IgD-negative memory B cell (primary cell): ENCODE measurements at regions not wholly inside any gene's neighbourhood (a gene's known extent, or its start where the extent isn't known, plus 50 kb on each side); places are given as distances from the start of the nearest gene placed in this dataset.

ENCODE experiments used
- H3K27ac Mint-ChIP-seq, 3 donors: one replicate each; pipeline ENCODE4 v1.8.0; 2020 to 2022; ENCODE audit warnings: mild to moderate bottlenecking in 3 of 3, mixed read lengths in 3 of 3, moderate library complexity in 1 of 3
- H3K27me3 Mint-ChIP-seq: one replicate; pipeline ENCODE4 v1.8.0; 2021; ENCODE audit warnings: mixed read lengths
- H3K36me3 Mint-ChIP-seq: one replicate; pipeline ENCODE4 v1.8.0; 2020; ENCODE audit warnings: mild to moderate bottlenecking, mixed read lengths
- H3K4me1 Mint-ChIP-seq, 3 donors: one replicate each; pipeline ENCODE4 v1.8.0; 2020 to 2022; ENCODE audit warnings: mixed read lengths in 3 of 3, mild to moderate bottlenecking in 1 of 3
- H3K4me3 Mint-ChIP-seq, 4 donors: one replicate each; pipeline ENCODE4 v1.8.0; 2020 to 2022; ENCODE audit warnings: mild to moderate bottlenecking in 4 of 4, mixed read lengths in 4 of 4, moderate library complexity in 3 of 4
- H3K9me3 Mint-ChIP-seq, 3 donors: one replicate each; pipeline ENCODE4 v1.8.0; 2020 to 2021; ENCODE audit warnings: mixed read lengths in 3 of 3, mild to moderate bottlenecking in 1 of 3

- no peaks in the 10 kb centered on the region for H3K4me1 Mint-ChIP-seq
- H3K4me3 Mint-ChIP-seq: no peak overlapping the region
- peaks cover 19% of the 10 kb centered on the region for H3K27me3 Mint-ChIP-seq
- no peaks in the 10 kb centered on the region for H3K36me3 Mint-ChIP-seq
- H3K27ac Mint-ChIP-seq: no peak overlapping the region
- peaks cover 0 to 5% (median 0%) of the 10 kb centered on the region in 3 donors for H3K9me3 Mint-ChIP-seq
Observed at GRCh38 chr3:18016366-18016765, 273.9 kb upstream of the TBC1D5 start.

- Mint-ChIP-seq H3K27me3 (peaks cover 15% of the 10 kb centered on the region), H3K9me3 (peaks cover 0 to 5% (median 0%) of the 10 kb centered on the region in 3 donors), H3K36me3 (no peaks in the 10 kb centered on the region), H3K4me1 (no peaks in the 10 kb centered on the region), H3K27ac (no peak overlapping the region), H3K4me3 (no peak overlapping the region)
Observed at GRCh38 chr3:18012933-18013332, 270.5 kb upstream of the TBC1D5 start.

GRCh38 chr3:18012436-18012835, 270.0 kb upstream of the TBC1D5 start:
- Mint-ChIP-seq H3K36me3 (no peaks in the 10 kb centered on the region), H3K9me3 (peaks cover 0 to 5% (median 0%) of the 10 kb centered on the region in 3 donors), H3K4me1 (no peaks in the 10 kb centered on the region), H3K27me3 (peaks cover 14% of the 10 kb centered on the region), H3K27ac (no peak overlapping the region), H3K4me3 (no peak overlapping the region)

- Mint-ChIP-seq H3K27ac (no peak overlapping the region), H3K4me1 (no peaks in the 10 kb centered on the region), H3K4me3 (no peak overlapping the region), H3K27me3 (peaks cover 10% of the 10 kb centered on the region), H3K9me3 (peaks cover 0 to 5% (median 0%) of the 10 kb centered on the region in 3 donors), H3K36me3 (no peaks in the 10 kb centered on the region)
Observed at GRCh38 chr3:18011387-18011786, 269.0 kb upstream of the TBC1D5 start.

- no peaks in the 10 kb centered on the region for H3K4me1 Mint-ChIP-seq
- no peak overlapping the region for H3K27ac Mint-ChIP-seq
- H3K9me3 Mint-ChIP-seq: peaks cover 0 to 5% (median 0%) of the 10 kb centered on the region in 3 donors
- H3K4me3 Mint-ChIP-seq: no peak overlapping the region
- H3K36me3 Mint-ChIP-seq: peaks cover 1% of the 10 kb centered on the region
- peaks cover 10% of the 10 kb centered on the region for H3K27me3 Mint-ChIP-seq
Observed at GRCh38 chr3:18010001-18010400, 267.6 kb upstream of the TBC1D5 start.

GRCh38 chr3:18008706-18009368, 266.4 kb upstream of the TBC1D5 start:
- peaks cover 10% of the 10 kb centered on the region for H3K27me3 Mint-ChIP-seq
- H3K4me3 Mint-ChIP-seq: no peak overlapping the region
- no peak overlapping the region for H3K27ac Mint-ChIP-seq
- H3K36me3 Mint-ChIP-seq: peaks cover 3% of the 10 kb centered on the region
- no peaks in the 10 kb centered on the region for H3K4me1 Mint-ChIP-seq
- H3K9me3 Mint-ChIP-seq: peaks cover 0 to 5% (median 0%) of the 10 kb centered on the region in 3 donors

- Mint-ChIP-seq H3K36me3 (peaks cover 3% of the 10 kb centered on the region), H3K27ac (no peak overlapping the region), H3K4me1 (no peaks in the 10 kb centered on the region), H3K9me3 (peaks cover 0 to 5% (median 2%) of the 10 kb centered on the region in 3 donors), H3K4me3 (peak overlapping the region in 1 of 4 donors; percentile 24), H3K27me3 (peaks cover 10% of the 10 kb centered on the region)
Observed at GRCh38 chr3:18007980-18008379, 265.5 kb upstream of the TBC1D5 start.

- Mint-ChIP-seq H3K4me3 (no peak overlapping the region), H3K27me3 (no peaks in the 10 kb centered on the region), H3K27ac (no peak overlapping the region), H3K9me3 (no peaks in the 10 kb centered on the region), H3K4me1 (no peaks in the 10 kb centered on the region), H3K36me3 (no peaks in the 10 kb centered on the region)
Observed at GRCh38 chr3:17995769-17996168, 253.3 kb upstream of the TBC1D5 start.

- Mint-ChIP-seq H3K27me3 (peaks cover 5% of the 10 kb centered on the region), H3K4me1 (no peaks in the 10 kb centered on the region), H3K4me3 (no peak overlapping the region), H3K27ac (no peak overlapping the region), H3K36me3 (no peaks in the 10 kb centered on the region), H3K9me3 (no peaks in the 10 kb centered on the region)
Observed at GRCh38 chr3:17994167-17994566, 251.7 kb upstream of the TBC1D5 start.

GRCh38 chr3:17990390-17990789, 248.0 kb upstream of the TBC1D5 start:
- Mint-ChIP-seq H3K9me3 (no peaks in the 10 kb centered on the region), H3K27ac (no peak overlapping the region), H3K4me1 (no peaks in the 10 kb centered on the region), H3K4me3 (no peak overlapping the region), H3K36me3 (no peaks in the 10 kb centered on the region), H3K27me3 (peaks cover 8% of the 10 kb centered on the region)

GRCh38 chr3:17986348-17986816, 244.0 kb upstream of the TBC1D5 start:
- H3K36me3 Mint-ChIP-seq: no peaks in the 10 kb centered on the region
- H3K4me1 Mint-ChIP-seq: no peaks in the 10 kb centered on the region
- peaks cover 14% of the 10 kb centered on the region for H3K27me3 Mint-ChIP-seq
- no peaks in the 10 kb centered on the region for H3K9me3 Mint-ChIP-seq
- H3K4me3 Mint-ChIP-seq: no peak overlapping the region
- no peak overlapping the region for H3K27ac Mint-ChIP-seq

GRCh38 chr3:17985658-17986347, 243.4 kb upstream of the TBC1D5 start:
- Mint-ChIP-seq H3K27ac (no peak overlapping the region), H3K4me3 (no peak overlapping the region), H3K9me3 (no peaks in the 10 kb centered on the region), H3K27me3 (peaks cover 14% of the 10 kb centered on the region), H3K4me1 (no peaks in the 10 kb centered on the region), H3K36me3 (no peaks in the 10 kb centered on the region)

GRCh38 chr3:17983106-17983505, 240.7 kb upstream of the TBC1D5 start:
- Mint-ChIP-seq H3K4me3 (no peak overlapping the region), H3K27me3 (peaks cover 12% of the 10 kb centered on the region), H3K4me1 (no peaks in the 10 kb centered on the region), H3K36me3 (no peaks in the 10 kb centered on the region), H3K27ac (no peak overlapping the region), H3K9me3 (peaks cover 0 to 2% (median 0%) of the 10 kb centered on the region in 3 donors)

- Mint-ChIP-seq H3K27ac (no peak overlapping the region), H3K36me3 (no peaks in the 10 kb centered on the region), H3K4me1 (no peaks in the 10 kb centered on the region), H3K4me3 (no peak overlapping the region), H3K27me3 (peaks cover 11% of the 10 kb centered on the region), H3K9me3 (peaks cover 0 to 2% (median 0%) of the 10 kb centered on the region in 3 donors)
Observed at GRCh38 chr3:17982211-17982880, 239.9 kb upstream of the TBC1D5 start.

GRCh38 chr3:17980863-17981262, 238.4 kb upstream of the TBC1D5 start:
- no peaks in the 10 kb centered on the region for H3K36me3 Mint-ChIP-seq
- no peak overlapping the region for H3K4me3 Mint-ChIP-seq
- H3K9me3 Mint-ChIP-seq: peaks cover 0 to 2% (median 0%) of the 10 kb centered on the region in 3 donors
- H3K27ac Mint-ChIP-seq: no peak overlapping the region
- H3K4me1 Mint-ChIP-seq: no peaks in the 10 kb centered on the region
- H3K27me3 Mint-ChIP-seq: peaks cover 11% of the 10 kb centered on the region
